ENCODE measurements at regions not wholly inside any gene's neighbourhood (a gene's known extent, or its start where the extent isn't known, plus 50 kb on each side); places are given as distances from the start of the nearest gene placed in this dataset.
A peak's percentile ranks its signal among the peaks of the same experiment; 100 is the strongest.

DNA sequence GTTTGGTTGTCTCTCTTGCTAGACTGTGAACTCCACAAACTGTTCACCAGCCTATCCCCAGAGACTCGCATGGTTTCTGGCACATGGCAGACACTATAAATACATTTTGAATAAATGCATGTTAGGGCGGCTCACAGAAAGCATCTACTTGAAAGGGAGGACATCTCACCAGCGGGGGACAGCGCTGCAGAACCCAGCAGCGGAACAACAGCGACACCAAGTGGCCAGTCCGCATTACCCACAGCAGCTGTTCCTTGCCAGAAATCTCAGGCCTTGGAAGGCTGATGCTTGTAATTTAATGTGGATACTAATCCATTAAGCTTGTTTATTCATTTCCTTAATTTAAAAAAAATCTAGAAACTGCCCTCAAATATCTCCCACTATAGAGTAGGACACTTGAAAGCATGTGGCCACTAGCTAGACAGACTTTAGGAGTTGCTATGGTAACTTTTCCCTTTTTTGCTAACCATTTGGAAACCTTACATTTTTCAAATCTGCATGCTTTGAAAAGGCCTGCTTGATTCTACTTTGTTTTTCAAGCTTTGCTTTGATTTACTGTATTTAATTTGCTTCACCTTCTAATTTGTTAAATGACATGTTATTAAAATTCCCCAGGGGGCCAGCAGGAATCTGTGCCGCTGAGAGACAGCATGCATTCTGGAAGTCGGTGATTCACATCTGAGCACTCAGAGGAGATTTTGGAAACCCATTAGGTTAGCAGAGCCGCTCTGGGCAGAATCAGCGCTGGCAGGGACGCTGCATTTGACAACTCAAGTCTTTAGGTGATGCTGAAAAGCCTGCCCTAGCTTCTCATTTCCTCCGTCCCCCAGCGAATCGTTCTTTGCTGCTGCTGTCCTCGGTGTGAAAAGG is 63.5 kb upstream of the SSX2IP start:
- no peak overlapping the region for H3K4me2 ChIP-seq (ENCODE audit: insufficient read depth, insufficient read length, low read length)

More for the DNA sequence above, 63.5 kb upstream of the SSX2IP start:
- Histone ChIP-seq H3K18ac (ENCODE audit: insufficient read length, low read depth, low read length) (no peak overlapping the region), H2BK12ac (ENCODE audit: insufficient read length, low read depth, low read length) (no peak overlapping the region), H4K8ac (replicated peaks; ENCODE audit: insufficient read length, low read depth, low read length) (no peak overlapping the region), H4K20me1 (ENCODE audit: control insufficient read depth, insufficient read depth, insufficient read length) (no peaks in the 10 kb centered on the region), H2BK20ac (ENCODE audit: low read depth, low read length, poor library complexity, severe bottlenecking) (no peak overlapping the region), H3K23ac (ENCODE audit: insufficient read length, low read depth, low read length) (no peak overlapping the region), H3K56ac (ENCODE audit: insufficient read length, low read depth, low read length) (no peak overlapping the region), H3K79me2 (ENCODE audit: insufficient read depth, low read length) (no peaks in the 10 kb centered on the region), H4K5ac (ENCODE audit: insufficient read length, low read depth, low read length) (no peak overlapping the region), H2AK5ac (ENCODE audit: insufficient read length, low read length) (no peak overlapping the region), H3K4ac (ENCODE audit: low read depth, low read length) (no peak overlapping the region), H3K79me1 (ENCODE audit: insufficient read depth, low read depth, low read length, poor library complexity, severe bottlenecking) (no peaks in the 10 kb centered on the region), H2BK120ac (ENCODE audit: low read depth, low read length, poor library complexity, severe bottlenecking) (no peak overlapping the region), H3T11ph (ENCODE audit: low read length) (no peak overlapping the region), H3K27me3 (ENCODE audit: insufficient read depth, low read length) (no peaks in the 10 kb centered on the region), H3K9me3 (ENCODE audit: control insufficient read depth, low read depth, low read length) (no peaks in the 10 kb centered on the region), H4K91ac (ENCODE audit: insufficient read length, low read depth, low read length) (no peak overlapping the region), H2BK15ac (ENCODE audit: low read depth, low read length) (no peak overlapping the region), H3K4me1 (ENCODE audit: insufficient read depth, low read length) (no peaks in the 10 kb centered on the region), H3K27ac (ENCODE audit: insufficient read length, low read depth, low read length) (no peak overlapping the region), H3K9ac (ENCODE audit: extremely low read depth, insufficient read length, low read length) (no peak overlapping the region), H3K14ac (ENCODE audit: insufficient read depth, low read length) (no peak overlapping the region), H3K23me2 (ENCODE audit: insufficient read length, low read depth, low read length, poor library complexity, severe bottlenecking) (no peaks in the 10 kb centered on the region), H2AFZ (ENCODE audit: low read length) (no peak overlapping the region), H2BK5ac (ENCODE audit: insufficient read length, low read length) (no peak overlapping the region)
- H3K36me3 Mint-ChIP-seq (ENCODE audit: insufficient read depth in 1 of 3, low read depth in 3 of 3), result no peaks in the 10 kb centered on the region
- H3K9me3 Mint-ChIP-seq, result no peaks in the 10 kb centered on the region
- H3K4me1 Mint-ChIP-seq, result peaks cover 34 to 36% of the 10 kb centered on the region in 2 experiments
- no peak overlapping the region; a peak in 2 of 7 replicates for H3K27ac Mint-ChIP-seq
- H3K4me3 Mint-ChIP-seq, result no peak overlapping the region
- H3K27me3 Mint-ChIP-seq (ENCODE audit: low read depth), result no peaks in the 10 kb centered on the region
- no CpG with 5 or more reads among the region's 16 CpGs for WGBS (ENCODE audit: extremely low coverage, insufficient read length, low lambda C conversion rate)
- TF ChIP-seq, protein P1, sequence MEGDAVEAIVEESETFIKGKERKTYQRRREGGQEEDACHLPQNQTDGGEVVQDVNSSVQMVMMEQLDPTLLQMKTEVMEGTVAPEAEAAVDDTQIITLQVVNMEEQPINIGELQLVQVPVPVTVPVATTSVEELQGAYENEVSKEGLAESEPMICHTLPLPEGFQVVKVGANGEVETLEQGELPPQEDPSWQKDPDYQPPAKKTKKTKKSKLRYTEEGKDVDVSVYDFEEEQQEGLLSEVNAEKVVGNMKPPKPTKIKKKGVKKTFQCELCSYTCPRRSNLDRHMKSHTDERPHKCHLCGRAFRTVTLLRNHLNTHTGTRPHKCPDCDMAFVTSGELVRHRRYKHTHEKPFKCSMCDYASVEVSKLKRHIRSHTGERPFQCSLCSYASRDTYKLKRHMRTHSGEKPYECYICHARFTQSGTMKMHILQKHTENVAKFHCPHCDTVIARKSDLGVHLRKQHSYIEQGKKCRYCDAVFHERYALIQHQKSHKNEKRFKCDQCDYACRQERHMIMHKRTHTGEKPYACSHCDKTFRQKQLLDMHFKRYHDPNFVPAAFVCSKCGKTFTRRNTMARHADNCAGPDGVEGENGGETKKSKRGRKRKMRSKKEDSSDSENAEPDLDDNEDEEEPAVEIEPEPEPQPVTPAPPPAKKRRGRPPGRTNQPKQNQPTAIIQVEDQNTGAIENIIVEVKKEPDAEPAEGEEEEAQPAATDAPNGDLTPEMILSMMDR (conservative IDR thresholded peaks at IDR 0.05), result peak; percentile 98
- DNase-seq, result peak; percentile 77

All from H9 (cell line).